ENCODE measurements at regions not wholly inside any gene's neighbourhood (a gene's known extent, or its start where the extent isn't known, plus 50 kb on each side); places are given as distances from the start of the nearest gene placed in this dataset.

DNA sequence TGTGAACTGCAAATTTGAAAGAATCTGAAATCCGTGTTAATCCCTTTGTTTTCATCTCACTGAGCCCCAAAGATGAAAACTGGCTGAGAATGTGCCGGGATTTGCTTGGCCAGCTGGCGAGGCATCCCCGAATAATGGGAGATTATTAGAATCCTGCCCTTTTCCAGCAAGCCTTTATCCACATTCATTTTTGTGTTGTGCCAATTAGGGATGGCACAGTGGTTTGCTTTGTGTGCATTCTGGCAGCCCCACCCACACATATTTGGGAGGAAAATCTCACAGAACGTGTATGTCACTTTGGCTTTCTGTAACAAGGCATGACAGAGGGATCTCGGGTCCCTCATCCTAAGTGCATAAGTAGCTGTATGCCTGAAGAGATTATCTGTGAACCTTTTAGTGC, 405.8 kb upstream of the FAM98A start (continued):
- TF ChIP-seq BCL11B (tag by site-specific recombination; IDR thresholded peaks at IDR 0.05; ENCODE audit: low read depth) (no peak), KLF9 (tag by site-specific recombination; IDR thresholded peaks at IDR 0.05; ENCODE audit: low read depth) (no peak), ZNF10 (tag by site-specific recombination; IDR thresholded peaks at IDR 0.05) (no peak)

DNA sequence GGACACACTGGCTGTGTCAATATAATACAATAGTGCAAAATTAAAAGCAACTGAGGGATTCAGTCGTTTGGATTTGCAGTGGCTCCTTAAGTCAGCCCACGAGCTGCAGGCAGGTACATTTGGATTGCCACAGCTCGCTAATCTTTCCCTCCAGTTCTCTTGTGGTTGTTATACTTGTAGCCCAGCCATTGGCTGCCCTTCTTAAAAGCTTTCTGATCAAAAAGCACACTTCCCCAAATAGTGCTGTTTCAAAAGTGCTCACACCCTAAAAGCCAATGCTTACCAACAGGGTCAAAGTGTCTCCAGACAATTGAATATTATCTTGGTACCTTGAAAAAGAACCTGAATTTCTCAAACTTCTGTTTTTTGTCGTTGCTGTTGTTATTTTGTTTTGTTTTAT, 404.7 kb upstream of the FAM98A start:
- no peak for TF ChIP-seq ZNF18 (tag by site-specific recombination; IDR thresholded peaks at IDR 0.05)
- TF ChIP-seq ZNF19 (tag by site-specific recombination; IDR thresholded peaks at IDR 0.05; ENCODE audit: low read depth), result no peak
- no peak for TF ChIP-seq KLF9 (tag by site-specific recombination; IDR thresholded peaks at IDR 0.05; ENCODE audit: low read depth)
- TF ChIP-seq SP7 (tag by site-specific recombination; IDR thresholded peaks at IDR 0.05), result no peak
- no peak for TF ChIP-seq GLI4 (tag by site-specific recombination; IDR thresholded peaks at IDR 0.05)
- TF ChIP-seq ZNF112 (tag by site-specific recombination; IDR thresholded peaks at IDR 0.05), result no peak
- TF ChIP-seq ZEB2 (tag by site-specific recombination; IDR thresholded peaks at IDR 0.05), result no peak
- TF ChIP-seq PRDM4 (tag by site-specific recombination; IDR thresholded peaks at IDR 0.05), result no peak
- no peak for TF ChIP-seq BCL11A (tag by site-specific recombination; IDR thresholded peaks at IDR 0.05; ENCODE audit: low read depth)
- TF ChIP-seq ZNF791 (tag by site-specific recombination; IDR thresholded peaks at IDR 0.05), result no peak
- no peak for TF ChIP-seq WT1 (tag by site-specific recombination; IDR thresholded peaks at IDR 0.05)
- TF ChIP-seq ZNF155 (tag by site-specific recombination; IDR thresholded peaks at IDR 0.05), result no peak
- no peak for TF ChIP-seq ZNF830 (tag by site-specific recombination; IDR thresholded peaks at IDR 0.05; ENCODE audit: low read depth)
- no peak for TF ChIP-seq ZNF23 (tag by site-specific recombination; IDR thresholded peaks at IDR 0.05; ENCODE audit: borderline replicate concordance)
- no peak for TF ChIP-seq GLI2 (tag by site-specific recombination; IDR thresholded peaks at IDR 0.05; ENCODE audit: borderline replicate concordance, low read depth)
- TF ChIP-seq ZNF404 (tag by site-specific recombination; IDR thresholded peaks at IDR 0.05), result no peak
- TF ChIP-seq ZNF214 (tag by site-specific recombination; IDR thresholded peaks at IDR 0.05; ENCODE audit: borderline replicate concordance), result no peak
- no peak for TF ChIP-seq ZNF426 (tag by site-specific recombination; IDR thresholded peaks at IDR 0.05)
- TF ChIP-seq ZNF24 (tag by site-specific recombination; IDR thresholded peaks at IDR 0.05), result no peak
- no peaks in the 10 kb centered on the region for H3K36me3 ChIP-seq (ENCODE audit: control insufficient read depth in 2 of 2, insufficient read depth in 1 of 2, low read length in 2 of 2)
- no peaks in the 10 kb centered on the region for H3K4me1 ChIP-seq (ENCODE audit: control insufficient read depth, insufficient read depth, low read length)
- H3K4me3 ChIP-seq (ENCODE audit: low read depth, low read length), result no peak overlapping the region
- CTCF ChIA-PET, result interaction anchor here (1.2 kb wide), 1 partner anchor 9 kb away, joined by 6 read pairs; no protein-coding TSS in a partner anchor
- H3K27ac ChIP-seq (ENCODE audit: extremely low read depth, low read depth, low read length), result no peak overlapping the region
- POLR2A ChIA-PET, result no interaction called here
- H3K9me3 ChIP-seq (ENCODE audit: control insufficient read depth, insufficient read depth, low read depth, low read length), result no peaks in the 10 kb centered on the region

DNA sequence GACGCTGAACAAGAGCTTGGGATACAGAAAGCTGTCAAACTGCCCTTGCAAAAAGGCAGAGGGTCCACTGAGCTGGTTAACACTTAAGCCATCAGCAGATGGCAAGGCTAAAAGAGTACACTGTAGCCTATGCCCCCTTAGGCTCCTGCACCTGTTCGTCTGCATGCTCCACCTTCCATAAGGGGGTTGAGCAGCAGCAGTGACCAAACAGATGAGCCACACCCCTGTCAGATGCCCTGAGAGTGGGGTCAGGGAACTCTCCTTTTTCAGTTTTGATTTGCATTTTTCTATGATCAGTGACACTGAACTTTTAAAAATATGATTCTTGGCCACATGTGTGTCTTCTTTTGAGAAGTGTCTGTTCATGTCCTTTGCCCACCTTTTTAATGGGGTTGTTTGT, 402.5 kb upstream of the FAM98A start:
- Histone ChIP-seq H3K4me1 (ENCODE audit: control insufficient read depth, insufficient read depth, low read length) (no peaks in the 10 kb centered on the region), H3K36me3 (ENCODE audit: control insufficient read depth in 2 of 2, insufficient read depth in 1 of 2, low read length in 2 of 2) (no peaks in the 10 kb centered on the region), H3K4me3 (ENCODE audit: low read depth, low read length) (no peak overlapping the region), H3K27ac (ENCODE audit: extremely low read depth, low read depth, low read length) (no peak overlapping the region), H3K9me3 (ENCODE audit: control insufficient read depth, insufficient read depth, low read depth, low read length) (no peaks in the 10 kb centered on the region)
- POLR2A ChIA-PET, result no interaction called here
- CTCF ChIA-PET, result no interaction called here
- no peak for TF ChIP-seq ZNF513 (tag by site-specific recombination; IDR thresholded peaks at IDR 0.05)

Measured in HEK293 (cell line).